GM23338 (cell line): ENCODE measurements at regions not wholly inside any gene's neighbourhood (a gene's known extent, or its start where the extent isn't known, plus 50 kb on each side); places are given as distances from the start of the nearest gene placed in this dataset.

Experiments
- ATAC-seq: fragments of 200-7000 bp; cut with Tn5 transposase; 3 replicates; pipeline ENCODE4 v1.9.1; 2020
- DNase-seq: peaks from one replicate; pipeline ENCODE4 v3.0.0-alpha.2; 2015; ENCODE audit warnings: low spot score
- H2AFZ ChIP-seq: fragments of 200-600 bp; sonication (generic); 2 replicates; pipeline ENCODE4 v1.8.0; 2016; ENCODE audit warnings: antibody characterized with exemption, mild to moderate bottlenecking, moderate library complexity
- H3F3A ChIP-seq: fragments of 200-600 bp; sonication (generic); replicated peaks from 2 replicates; pipeline ENCODE4 v1.8.0; 2017; ENCODE audit warnings: antibody characterized with exemption, mixed run types, low read depth
- H3K27ac ChIP-seq: fragments of 200-600 bp; sonication (generic); 2 replicates; pipeline ENCODE4 v1.6.1; 2016; ENCODE audit warnings: low read depth
- H3K27me3 ChIP-seq: fragments of 200-600 bp; sonication (generic); 2 replicates; pipeline ENCODE4 v1.8.0; 2016; ENCODE audit warnings: mild to moderate bottlenecking, mixed run types, moderate library complexity; ENCODE audit not compliant: insufficient read depth
- H3K36me3 ChIP-seq: fragments of 200-600 bp; sonication (generic); 2 replicates; pipeline ENCODE4 v1.8.0; 2016; ENCODE audit warnings: mild to moderate bottlenecking; ENCODE audit not compliant: insufficient read depth
- H3K4me1 ChIP-seq: fragments of 200-600 bp; sonication (generic); 2 replicates; pipeline ENCODE4 v1.8.0; 2016; ENCODE audit warnings: mild to moderate bottlenecking, moderate library complexity; ENCODE audit not compliant: insufficient read depth
- H3K4me2 ChIP-seq: fragments of 200-600 bp; sonication (generic); 2 replicates; pipeline ENCODE4 v1.7.1; 2017; ENCODE audit warnings: mixed run types
- H3K4me3 ChIP-seq: fragments of 200-600 bp; sonication (generic); 2 replicates; pipeline ENCODE4 v1.6.1; 2016; ENCODE audit warnings: mixed run types
- H3K79me2 ChIP-seq: fragments of 200-600 bp; sonication (generic); replicated peaks from 2 replicates; pipeline ENCODE4 v1.8.0; 2017; ENCODE audit warnings: mild to moderate bottlenecking; ENCODE audit not compliant: insufficient read depth
- H3K9me2 ChIP-seq: fragments of 200-600 bp; sonication (generic); 2 replicates; pipeline ENCODE4 v1.8.0; 2017; ENCODE audit not compliant: insufficient read depth
- H4K20me1 ChIP-seq: fragments of 200-600 bp; sonication (generic); replicated peaks from 2 replicates; pipeline ENCODE4 v1.8.0; 2017; ENCODE audit warnings: mild to moderate bottlenecking; ENCODE audit not compliant: insufficient read depth
- H3K27ac Mint-ChIP-seq: 2 replicates; pipeline ENCODE4 v1.8.0; 2020; ENCODE audit warnings: inconsistent platforms, mild to moderate bottlenecking, moderate library complexity, mixed read lengths
- H3K27me3 Mint-ChIP-seq: 3 replicates; pipeline ENCODE4 v1.8.0; 2022; ENCODE audit warnings: low read depth, mild to moderate bottlenecking, moderate library complexity, mixed read lengths, inconsistent platforms; ENCODE audit not compliant: insufficient read depth, poor library complexity
- H3K36me3 Mint-ChIP-seq: 3 replicates; pipeline ENCODE4 v1.8.0; 2021; ENCODE audit warnings: low read depth, mild to moderate bottlenecking, inconsistent platforms, moderate library complexity, mixed read lengths
- H3K4me1 Mint-ChIP-seq: 3 replicates; pipeline ENCODE4 v1.8.0; 2020; ENCODE audit warnings: mild to moderate bottlenecking, inconsistent platforms, mixed read lengths
- H3K4me3 Mint-ChIP-seq: 3 replicates; pipeline ENCODE4 v1.8.0; 2021; ENCODE audit warnings: moderate library complexity, mild to moderate bottlenecking, inconsistent platforms, mixed read lengths
- H3K9me3 Mint-ChIP-seq: 3 replicates; pipeline ENCODE4 v1.8.0; 2020; ENCODE audit warnings: moderate library complexity, mild to moderate bottlenecking, inconsistent platforms, mixed read lengths
- CREB1 ChIP-seq: fragments of 250-450 bp; sonication (Bioruptor Pico); IDR thresholded peaks from 2 replicates; pipeline ENCODE4 v1.5.0; 2020; ENCODE audit warnings: low read depth, mild to moderate bottlenecking, moderate library complexity
- EZH2 ChIP-seq: fragments of 200-600 bp; sonication (generic); IDR thresholded peaks from one replicate; pipeline ENCODE4 v1.8.0; 2017; ENCODE audit warnings: antibody characterized with exemption, mild to moderate bottlenecking, low read depth; ENCODE audit not compliant: unreplicated experiment
- EZH2phosphoT487 ChIP-seq: fragments of 200-600 bp; sonication (generic); IDR thresholded peaks from one replicate; pipeline ENCODE4 v1.8.1; 2018; ENCODE audit warnings: antibody characterized with exemption; ENCODE audit not compliant: unreplicated experiment
- JUNB ChIP-seq: IDR thresholded peaks from one replicate; pipeline ENCODE4 v1.6.1; 2016; ENCODE audit warnings: antibody characterized with exemption; ENCODE audit not compliant: unreplicated experiment
- NANOG ChIP-seq: IDR thresholded peaks from 2 replicates; pipeline ENCODE4 v1.6.1; 2016; ENCODE audit warnings: antibody characterized with exemption, borderline replicate concordance
- POLR2AphosphoS5 ChIP-seq: IDR thresholded peaks from 2 replicates; pipeline ENCODE4 v1.6.1; 2016; ENCODE audit warnings: antibody characterized with exemption, low read depth
- STAT1 ChIP-seq: IDR thresholded peaks from one replicate; pipeline ENCODE4 v1.6.1; 2016; ENCODE audit warnings: antibody characterized with exemption; ENCODE audit not compliant: unreplicated experiment
- ZNF114 ChIP-seq: fragments of 250-450 bp; sonication (Bioruptor Pico); IDR thresholded peaks from 2 replicates; pipeline ENCODE4 v1.5.0; 2020; ENCODE audit warnings: mild to moderate bottlenecking, moderate library complexity
- ZNF331 ChIP-seq: fragments of 250-450 bp; sonication (Bioruptor Pico); IDR thresholded peaks from 2 replicates; pipeline ENCODE4 v1.5.0; 2020; ENCODE audit warnings: low read depth, mild to moderate bottlenecking, moderate library complexity
- TF ChIP-seq, protein P1 (sequence below): IDR thresholded peaks from 2 replicates; pipeline ENCODE4 v1.6.1; 2016; ENCODE audit warnings: antibody characterized with exemption
- TF ChIP-seq, protein P2 (sequence below), 2 experiments: fragments of 200-600 bp in 1 of 2; sonication (generic) in 1 of 2; conservative IDR thresholded peaks; 2 replicates each; pipeline versions ENCODE4 v1.5.1 to v1.6.1; 2016 to 2017; ENCODE audit warnings: antibody characterized with exemption in 2 of 2, low read depth in 2 of 2, mild to moderate bottlenecking in 2 of 2, moderate library complexity in 1 of 2
- TF ChIP-seq, protein P3 (sequence below): fragments of 250-450 bp; sonication (Bioruptor Pico); IDR thresholded peaks from 2 replicates; pipeline ENCODE4 v1.5.0; 2020; ENCODE audit warnings: mild to moderate bottlenecking, moderate library complexity
- TF ChIP-seq, protein P4 (sequence below): IDR thresholded peaks from one replicate; pipeline ENCODE4 v1.6.1; 2018; ENCODE audit warnings: antibody characterized with exemption; ENCODE audit not compliant: unreplicated experiment

DNA sequence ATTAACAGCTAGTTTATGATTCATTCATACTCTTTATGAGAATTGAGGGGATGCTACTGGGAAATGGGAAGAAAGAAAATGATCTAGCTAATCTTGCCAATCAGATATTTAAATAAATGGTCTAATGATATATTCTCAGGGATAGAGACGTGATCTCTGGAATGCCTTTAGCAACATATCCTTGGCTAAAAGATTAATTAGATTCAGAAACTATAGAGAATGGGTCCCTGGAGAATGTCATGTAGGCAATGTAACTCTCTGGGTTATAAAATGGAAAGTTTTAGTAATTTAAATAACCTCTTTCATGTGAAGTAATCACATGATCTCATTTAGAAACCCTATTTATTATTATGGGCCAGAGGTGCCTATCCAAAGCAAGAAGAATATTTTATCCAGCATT, 771.0 kb upstream of the CDH2 start:
- no peaks in the 10 kb centered on the region for H3K79me2 ChIP-seq
- DNase-seq (no peak), ATAC-seq (no peak)
- H2AFZ ChIP-seq, result no peak overlapping the region
- Mint-ChIP-seq H3K9me3 (peaks cover 26% of the 10 kb centered on the region), H3K4me3 (no peak overlapping the region), H3K27ac (no peak overlapping the region), H3K27me3 (peaks cover 2% of the 10 kb centered on the region), H3K4me1 (no peaks in the 10 kb centered on the region), H3K36me3 (peaks cover 23% of the 10 kb centered on the region; the same call in 2 of the 3 replicates)
- H3K36me3 ChIP-seq, result no peaks in the 10 kb centered on the region; the same call in 1 of the 2 replicates
- no peaks in the 10 kb centered on the region for H3F3A ChIP-seq
- no peaks in the 10 kb centered on the region for H3K9me2 ChIP-seq
- TF ChIP-seq EZH2 (no peak), EZH2phosphoT487 (no peak), STAT1 (no peak), CREB1 (CRISPR knock-in tag) (no peak), POLR2AphosphoS5 (no peak), JUNB (no peak), NANOG (no peak), ZNF114 (CRISPR knock-in tag) (no peak), ZNF331 (no peak)
- TF ChIP-seq, protein P1, sequence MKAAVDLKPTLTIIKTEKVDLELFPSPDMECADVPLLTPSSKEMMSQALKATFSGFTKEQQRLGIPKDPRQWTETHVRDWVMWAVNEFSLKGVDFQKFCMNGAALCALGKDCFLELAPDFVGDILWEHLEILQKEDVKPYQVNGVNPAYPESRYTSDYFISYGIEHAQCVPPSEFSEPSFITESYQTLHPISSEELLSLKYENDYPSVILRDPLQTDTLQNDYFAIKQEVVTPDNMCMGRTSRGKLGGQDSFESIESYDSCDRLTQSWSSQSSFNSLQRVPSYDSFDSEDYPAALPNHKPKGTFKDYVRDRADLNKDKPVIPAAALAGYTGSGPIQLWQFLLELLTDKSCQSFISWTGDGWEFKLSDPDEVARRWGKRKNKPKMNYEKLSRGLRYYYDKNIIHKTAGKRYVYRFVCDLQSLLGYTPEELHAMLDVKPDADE, result no peak
- TF ChIP-seq, protein P2, sequence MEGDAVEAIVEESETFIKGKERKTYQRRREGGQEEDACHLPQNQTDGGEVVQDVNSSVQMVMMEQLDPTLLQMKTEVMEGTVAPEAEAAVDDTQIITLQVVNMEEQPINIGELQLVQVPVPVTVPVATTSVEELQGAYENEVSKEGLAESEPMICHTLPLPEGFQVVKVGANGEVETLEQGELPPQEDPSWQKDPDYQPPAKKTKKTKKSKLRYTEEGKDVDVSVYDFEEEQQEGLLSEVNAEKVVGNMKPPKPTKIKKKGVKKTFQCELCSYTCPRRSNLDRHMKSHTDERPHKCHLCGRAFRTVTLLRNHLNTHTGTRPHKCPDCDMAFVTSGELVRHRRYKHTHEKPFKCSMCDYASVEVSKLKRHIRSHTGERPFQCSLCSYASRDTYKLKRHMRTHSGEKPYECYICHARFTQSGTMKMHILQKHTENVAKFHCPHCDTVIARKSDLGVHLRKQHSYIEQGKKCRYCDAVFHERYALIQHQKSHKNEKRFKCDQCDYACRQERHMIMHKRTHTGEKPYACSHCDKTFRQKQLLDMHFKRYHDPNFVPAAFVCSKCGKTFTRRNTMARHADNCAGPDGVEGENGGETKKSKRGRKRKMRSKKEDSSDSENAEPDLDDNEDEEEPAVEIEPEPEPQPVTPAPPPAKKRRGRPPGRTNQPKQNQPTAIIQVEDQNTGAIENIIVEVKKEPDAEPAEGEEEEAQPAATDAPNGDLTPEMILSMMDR (conservative IDR thresholded peaks at IDR 0.05; ENCODE audit: low read depth in 2 of 2), result no peak
- TF ChIP-seq, protein P3, sequence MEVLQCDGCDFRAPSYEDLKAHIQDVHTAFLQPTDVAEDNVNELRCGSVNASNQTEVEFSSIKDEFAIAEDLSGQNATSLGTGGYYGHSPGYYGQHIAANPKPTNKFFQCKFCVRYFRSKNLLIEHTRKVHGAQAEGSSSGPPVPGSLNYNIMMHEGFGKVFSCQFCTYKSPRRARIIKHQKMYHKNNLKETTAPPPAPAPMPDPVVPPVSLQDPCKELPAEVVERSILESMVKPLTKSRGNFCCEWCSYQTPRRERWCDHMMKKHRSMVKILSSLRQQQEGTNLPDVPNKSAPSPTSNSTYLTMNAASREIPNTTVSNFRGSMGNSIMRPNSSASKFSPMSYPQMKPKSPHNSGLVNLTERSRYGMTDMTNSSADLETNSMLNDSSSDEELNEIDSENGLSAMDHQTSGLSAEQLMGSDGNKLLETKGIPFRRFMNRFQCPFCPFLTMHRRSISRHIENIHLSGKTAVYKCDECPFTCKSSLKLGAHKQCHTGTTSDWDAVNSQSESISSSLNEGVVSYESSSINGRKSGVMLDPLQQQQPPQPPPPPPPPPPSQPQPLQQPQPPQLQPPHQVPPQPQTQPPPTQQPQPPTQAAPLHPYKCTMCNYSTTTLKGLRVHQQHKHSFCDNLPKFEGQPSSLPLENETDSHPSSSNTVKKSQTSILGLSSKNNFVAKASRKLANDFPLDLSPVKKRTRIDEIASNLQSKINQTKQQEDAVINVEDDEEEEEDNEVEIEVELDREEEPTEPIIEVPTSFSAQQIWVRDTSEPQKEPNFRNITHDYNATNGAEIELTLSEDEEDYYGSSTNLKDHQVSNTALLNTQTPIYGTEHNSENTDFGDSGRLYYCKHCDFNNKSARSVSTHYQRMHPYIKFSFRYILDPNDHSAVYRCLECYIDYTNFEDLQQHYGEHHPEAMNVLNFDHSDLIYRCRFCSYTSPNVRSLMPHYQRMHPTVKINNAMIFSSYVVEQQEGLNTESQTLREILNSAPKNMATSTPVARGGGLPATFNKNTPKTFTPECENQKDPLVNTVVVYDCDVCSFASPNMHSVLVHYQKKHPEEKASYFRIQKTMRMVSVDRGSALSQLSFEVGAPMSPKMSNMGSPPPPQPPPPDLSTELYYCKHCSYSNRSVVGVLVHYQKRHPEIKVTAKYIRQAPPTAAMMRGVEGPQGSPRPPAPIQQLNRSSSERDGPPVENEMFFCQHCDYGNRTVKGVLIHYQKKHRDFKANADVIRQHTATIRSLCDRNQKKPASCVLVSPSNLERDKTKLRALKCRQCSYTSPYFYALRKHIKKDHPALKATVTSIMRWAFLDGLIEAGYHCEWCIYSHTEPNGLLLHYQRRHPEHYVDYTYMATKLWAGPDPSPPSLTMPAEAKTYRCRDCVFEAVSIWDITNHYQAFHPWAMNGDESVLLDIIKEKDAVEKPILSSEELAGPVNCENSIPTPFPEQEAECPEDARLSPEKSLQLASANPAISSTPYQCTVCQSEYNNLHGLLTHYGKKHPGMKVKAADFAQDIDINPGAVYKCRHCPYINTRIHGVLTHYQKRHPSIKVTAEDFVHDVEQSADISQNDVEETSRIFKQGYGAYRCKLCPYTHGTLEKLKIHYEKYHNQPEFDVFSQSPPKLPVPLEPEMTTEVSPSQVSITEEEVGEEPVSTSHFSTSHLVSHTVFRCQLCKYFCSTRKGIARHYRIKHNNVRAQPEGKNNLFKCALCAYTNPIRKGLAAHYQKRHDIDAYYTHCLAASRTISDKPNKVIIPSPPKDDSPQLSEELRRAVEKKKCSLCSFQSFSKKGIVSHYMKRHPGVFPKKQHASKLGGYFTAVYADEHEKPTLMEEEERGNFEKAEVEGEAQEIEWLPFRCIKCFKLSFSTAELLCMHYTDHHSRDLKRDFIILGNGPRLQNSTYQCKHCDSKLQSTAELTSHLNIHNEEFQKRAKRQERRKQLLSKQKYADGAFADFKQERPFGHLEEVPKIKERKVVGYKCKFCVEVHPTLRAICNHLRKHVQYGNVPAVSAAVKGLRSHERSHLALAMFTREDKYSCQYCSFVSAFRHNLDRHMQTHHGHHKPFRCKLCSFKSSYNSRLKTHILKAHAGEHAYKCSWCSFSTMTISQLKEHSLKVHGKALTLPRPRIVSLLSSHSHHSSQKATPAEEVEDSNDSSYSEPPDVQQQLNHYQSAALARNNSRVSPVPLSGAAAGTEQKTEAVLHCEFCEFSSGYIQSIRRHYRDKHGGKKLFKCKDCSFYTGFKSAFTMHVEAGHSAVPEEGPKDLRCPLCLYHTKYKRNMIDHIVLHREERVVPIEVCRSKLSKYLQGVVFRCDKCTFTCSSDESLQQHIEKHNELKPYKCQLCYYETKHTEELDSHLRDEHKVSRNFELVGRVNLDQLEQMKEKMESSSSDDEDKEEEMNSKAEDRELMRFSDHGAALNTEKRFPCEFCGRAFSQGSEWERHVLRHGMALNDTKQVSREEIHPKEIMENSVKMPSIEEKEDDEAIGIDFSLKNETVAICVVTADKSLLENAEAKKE (CRISPR knock-in tag), result no peak
- TF ChIP-seq, protein P4, sequence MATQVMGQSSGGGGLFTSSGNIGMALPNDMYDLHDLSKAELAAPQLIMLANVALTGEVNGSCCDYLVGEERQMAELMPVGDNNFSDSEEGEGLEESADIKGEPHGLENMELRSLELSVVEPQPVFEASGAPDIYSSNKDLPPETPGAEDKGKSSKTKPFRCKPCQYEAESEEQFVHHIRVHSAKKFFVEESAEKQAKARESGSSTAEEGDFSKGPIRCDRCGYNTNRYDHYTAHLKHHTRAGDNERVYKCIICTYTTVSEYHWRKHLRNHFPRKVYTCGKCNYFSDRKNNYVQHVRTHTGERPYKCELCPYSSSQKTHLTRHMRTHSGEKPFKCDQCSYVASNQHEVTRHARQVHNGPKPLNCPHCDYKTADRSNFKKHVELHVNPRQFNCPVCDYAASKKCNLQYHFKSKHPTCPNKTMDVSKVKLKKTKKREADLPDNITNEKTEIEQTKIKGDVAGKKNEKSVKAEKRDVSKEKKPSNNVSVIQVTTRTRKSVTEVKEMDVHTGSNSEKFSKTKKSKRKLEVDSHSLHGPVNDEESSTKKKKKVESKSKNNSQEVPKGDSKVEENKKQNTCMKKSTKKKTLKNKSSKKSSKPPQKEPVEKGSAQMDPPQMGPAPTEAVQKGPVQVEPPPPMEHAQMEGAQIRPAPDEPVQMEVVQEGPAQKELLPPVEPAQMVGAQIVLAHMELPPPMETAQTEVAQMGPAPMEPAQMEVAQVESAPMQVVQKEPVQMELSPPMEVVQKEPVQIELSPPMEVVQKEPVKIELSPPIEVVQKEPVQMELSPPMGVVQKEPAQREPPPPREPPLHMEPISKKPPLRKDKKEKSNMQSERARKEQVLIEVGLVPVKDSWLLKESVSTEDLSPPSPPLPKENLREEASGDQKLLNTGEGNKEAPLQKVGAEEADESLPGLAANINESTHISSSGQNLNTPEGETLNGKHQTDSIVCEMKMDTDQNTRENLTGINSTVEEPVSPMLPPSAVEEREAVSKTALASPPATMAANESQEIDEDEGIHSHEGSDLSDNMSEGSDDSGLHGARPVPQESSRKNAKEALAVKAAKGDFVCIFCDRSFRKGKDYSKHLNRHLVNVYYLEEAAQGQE, result no peak
- no peaks in the 10 kb centered on the region for H4K20me1 ChIP-seq
- no peak overlapping the region for H3K27ac ChIP-seq
- no peaks in the 10 kb centered on the region for H3K4me1 ChIP-seq
- no peaks in the 10 kb centered on the region for H3K27me3 ChIP-seq
- no peak overlapping the region for H3K4me2 ChIP-seq
- no peak overlapping the region for H3K4me3 ChIP-seq
